Uterus (tissue), 2 donors: ENCODE measurements at regions not wholly inside any gene's neighbourhood (a gene's known extent, or its start where the extent isn't known, plus 50 kb on each side); places are given as distances from the start of the nearest gene placed in this dataset.

ENCODE experiments used
- POLR2A ChIP-seq, 2 donors: fragments of 450-650 bp; IDR thresholded peaks; one replicate each; pipeline ENCODE4 v1.6.1; 2016; ENCODE audit warnings: antibody characterized with exemption in 2 of 2, mild to moderate bottlenecking in 1 of 2, moderate library complexity in 1 of 2
- TF ChIP-seq, protein P1 (sequence below), 4 experiments: fragments of 200-600 bp in 2 of 4; fragments of 450-650 bp in 2 of 4; sonication (generic) in 2 of 4; IDR thresholded peaks; one replicate each; pipeline ENCODE4 v1.5.1; 2016 to 2019; ENCODE audit warnings: antibody characterized with exemption in 4 of 4, mild to moderate bottlenecking in 2 of 4, moderate library complexity in 1 of 4

DNA sequence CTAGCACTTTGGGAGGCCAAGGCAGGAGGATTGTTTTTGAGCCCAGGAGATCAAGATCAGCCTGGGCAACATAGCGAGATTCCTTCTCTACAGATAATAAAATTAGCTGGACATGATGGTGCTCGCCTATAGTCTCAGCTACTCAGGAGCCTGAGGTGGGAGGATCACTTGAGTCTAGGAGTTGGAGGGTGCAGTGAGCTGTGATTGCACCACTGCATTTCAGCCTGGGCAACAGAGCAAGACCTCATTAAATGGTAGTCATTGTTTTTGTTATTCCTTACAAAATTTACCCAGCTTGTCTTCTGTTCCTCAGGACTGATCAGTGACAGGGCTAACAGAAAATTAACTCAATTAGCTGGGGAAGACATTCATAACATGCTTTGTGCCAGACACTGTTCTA is 104.5 kb downstream of the NDFIP1 start:
- TF ChIP-seq, protein P1, sequence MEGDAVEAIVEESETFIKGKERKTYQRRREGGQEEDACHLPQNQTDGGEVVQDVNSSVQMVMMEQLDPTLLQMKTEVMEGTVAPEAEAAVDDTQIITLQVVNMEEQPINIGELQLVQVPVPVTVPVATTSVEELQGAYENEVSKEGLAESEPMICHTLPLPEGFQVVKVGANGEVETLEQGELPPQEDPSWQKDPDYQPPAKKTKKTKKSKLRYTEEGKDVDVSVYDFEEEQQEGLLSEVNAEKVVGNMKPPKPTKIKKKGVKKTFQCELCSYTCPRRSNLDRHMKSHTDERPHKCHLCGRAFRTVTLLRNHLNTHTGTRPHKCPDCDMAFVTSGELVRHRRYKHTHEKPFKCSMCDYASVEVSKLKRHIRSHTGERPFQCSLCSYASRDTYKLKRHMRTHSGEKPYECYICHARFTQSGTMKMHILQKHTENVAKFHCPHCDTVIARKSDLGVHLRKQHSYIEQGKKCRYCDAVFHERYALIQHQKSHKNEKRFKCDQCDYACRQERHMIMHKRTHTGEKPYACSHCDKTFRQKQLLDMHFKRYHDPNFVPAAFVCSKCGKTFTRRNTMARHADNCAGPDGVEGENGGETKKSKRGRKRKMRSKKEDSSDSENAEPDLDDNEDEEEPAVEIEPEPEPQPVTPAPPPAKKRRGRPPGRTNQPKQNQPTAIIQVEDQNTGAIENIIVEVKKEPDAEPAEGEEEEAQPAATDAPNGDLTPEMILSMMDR (IDR thresholded peaks at IDR 0.05), result no peak
- no peak for TF ChIP-seq POLR2A (IDR thresholded peaks at IDR 0.05)
